Adrenal gland (tissue), 9 donors: ENCODE measurements at regions not wholly inside any gene's neighbourhood (a gene's known extent, or its start where the extent isn't known, plus 50 kb on each side); places are given as distances from the start of the nearest gene placed in this dataset.
A peak's percentile ranks its signal among the peaks of the same experiment; 100 is the strongest.
"Not testable (repeated sequence)": the region's sequence is repeated elsewhere in the genome, so short reads cannot be mapped to it uniquely, and the experiment has no call there.

Experiments
- DNase-seq, 7 donors: peaks; one replicate each; pipeline ENCODE4 v3.0.0-alpha.2; 2019 to 2020
- H3K27ac ChIP-seq, 5 donors: fragments of 200-600 bp; sonication (generic) in 4 of 5; 1 replicate in 3 of 5; 2 replicates in 2 of 5; pipeline versions ENCODE4 v1.5.1 to v1.8.0; 2016 to 2020; ENCODE audit warnings: mild to moderate bottlenecking in 1 of 5
- H3K27me3 ChIP-seq: fragments of 200-600 bp; 2 replicates; pipeline ENCODE4 v1.8.0; 2021
- H3K36me3 ChIP-seq, 2 donors: fragments of 200-600 bp; replicated peaks in 1 of 2; 1 replicate in 1 of 2; 2 replicates in 1 of 2; pipeline versions ENCODE4 v1.5.1 to v1.8.0; 2018 to 2022
- H3K4me1 ChIP-seq, 2 donors: fragments of 200-600 bp; replicated peaks in 1 of 2; 1 replicate in 1 of 2; 2 replicates in 1 of 2; pipeline versions ENCODE4 v1.5.1 to v1.8.0; 2018 to 2021
- H3K4me3 ChIP-seq, 4 donors: fragments of 200-600 bp; sonication (generic) in 3 of 4; one replicate each; pipeline ENCODE4 v1.5.1; 2016 to 2018
- H3K9me3 ChIP-seq, 3 donors: fragments of 200-600 bp; sonication (generic) in 1 of 3; replicated peaks in 1 of 3; 1 replicate in 2 of 3; 2 replicates in 1 of 3; pipeline versions ENCODE4 v1.5.1 to v1.8.0; 2016 to 2021
- whole genome bisulfite sequencing, 4 donors: extraction: QIAGEN DNeasy Blood & Tissue Kit in 2 of 4; methylation state at CpG; one replicate each; pipeline versions ENCODE4 v1.1.5 to v1.1.7; 2013 to 2017; 5-methylcytosine and 5-hydroxymethylcytosine counted together
- intact Hi-C, 2 donors: fragments of 100-400 bp; cut with DNase I; formaldehyde crosslinking; loops; one replicate each; pipeline versions ENCODE4 v1.14.1 to v1.15.0; 2022 to 2023
- donor health status: healthy with polysubstance abuse.
- donor health status: Bipolar disorder and iron deficiency.
- donor health status: DM: yes; HTN: yes; CAD: no.
- donor health status: DM: no; HTN: no; CAD: no.
- donor health status: DM: no; HTN: no; CAD: no.

- WGBS, 4 donors = 82 to 95% (median 86%) methylated on average over 1 to 2 of the region's 2 CpGs
- intact Hi-C loops, H3K36me3 ChIP-seq: not testable (repeated sequence)
Observed at GRCh38 chr17:15856745-15857144, 88.2 kb upstream of the ADORA2B start.

GRCh38 chr17:15858082-15858481 is 86.8 kb upstream of the ADORA2B start:
- DNase-seq, intact Hi-C loops, H3K27ac ChIP-seq, H3K9me3 ChIP-seq, H3K4me1 ChIP-seq, H3K36me3 ChIP-seq, H3K27me3 ChIP-seq, H3K4me3 ChIP-seq: not testable (repeated sequence)
- WGBS, 4 donors = 74 to 89% (median 86%) methylated on average over 3 of the region's 3 CpGs

More at GRCh38 chr17:15856745-15857144, 88.2 kb upstream of the ADORA2B start:
- not testable (repeated sequence) for H3K4me3 ChIP-seq, H3K4me1 ChIP-seq, H3K27me3 ChIP-seq, DNase-seq, H3K9me3 ChIP-seq, H3K27ac ChIP-seq

GRCh38 chr17:15860774-15861173 is 84.2 kb upstream of the ADORA2B start:
- H3K36me3 ChIP-seq, H3K27me3 ChIP-seq, H3K4me1 ChIP-seq, intact Hi-C loops, DNase-seq, H3K27ac ChIP-seq, H3K4me3 ChIP-seq, H3K9me3 ChIP-seq: not testable (repeated sequence)
- 82 to 88% (median 88%) methylated on average over 5 of the region's 5 CpGs for WGBS, 4 donors

GRCh38 chr17:15864061-15864460 is 80.9 kb upstream of the ADORA2B start:
- H3K27ac ChIP-seq, intact Hi-C loops, H3K9me3 ChIP-seq, H3K4me3 ChIP-seq, H3K27me3 ChIP-seq, H3K36me3 ChIP-seq, H3K4me1 ChIP-seq, DNase-seq: not testable (repeated sequence)
- 83 to 93% (median 88%) methylated on average over 3 to 4 of the region's 4 CpGs for WGBS, 4 donors

- H3K4me3 ChIP-seq, intact Hi-C loops, H3K9me3 ChIP-seq, H3K36me3 ChIP-seq, H3K27ac ChIP-seq, H3K27me3 ChIP-seq, H3K4me1 ChIP-seq: not testable (repeated sequence)
- peak in 6 of 7 donors; percentile 69 to 84 (median 76) for DNase-seq
- WGBS, 4 donors = 31 to 60% (median 40%) methylated on average over 1 to 4 of the region's 4 CpGs
Observed at GRCh38 chr17:15864472-15864871, 80.5 kb upstream of the ADORA2B start.

- H3K27ac ChIP-seq, H3K9me3 ChIP-seq, H3K36me3 ChIP-seq, H3K27me3 ChIP-seq, intact Hi-C loops, H3K4me1 ChIP-seq, H3K4me3 ChIP-seq, DNase-seq: not testable (repeated sequence)
- 89 to 100% (median 98%) methylated on average over 2 to 3 of the region's 3 CpGs for WGBS, 4 donors
Observed at GRCh38 chr17:15866015-15866414, 78.9 kb upstream of the ADORA2B start.

- H3K4me3 ChIP-seq, intact Hi-C loops, H3K36me3 ChIP-seq, H3K27ac ChIP-seq, H3K27me3 ChIP-seq, H3K9me3 ChIP-seq, DNase-seq, H3K4me1 ChIP-seq: not testable (repeated sequence)
- 94 to 100% (median 95%) methylated on average over 4 to 20 of the region's 31 CpGs; no CpG with 5 or more reads in 1 of the 4 donors for WGBS, 4 donors
Observed at GRCh38 chr17:15867331-15867730, 77.6 kb upstream of the ADORA2B start.

- DNase-seq, H3K27ac ChIP-seq, H3K27me3 ChIP-seq, intact Hi-C loops, H3K4me3 ChIP-seq, H3K9me3 ChIP-seq, H3K36me3 ChIP-seq, H3K4me1 ChIP-seq: not testable (repeated sequence)
- WGBS, 4 donors = no CpG with 5 or more reads among the region's 2 CpGs
Observed at GRCh38 chr17:15869868-15870267, 75.1 kb upstream of the ADORA2B start.

GRCh38 chr17:15872677-15873076 is 72.3 kb upstream of the ADORA2B start:
- intact Hi-C loops, H3K4me3 ChIP-seq, H3K27ac ChIP-seq, H3K4me1 ChIP-seq, H3K36me3 ChIP-seq, H3K27me3 ChIP-seq, DNase-seq, H3K9me3 ChIP-seq: not testable (repeated sequence)
- 80 to 85% (median 83%) methylated on average over 4 of the region's 4 CpGs for WGBS, 4 donors

- H3K36me3 ChIP-seq, intact Hi-C loops, H3K4me3 ChIP-seq, H3K27ac ChIP-seq, DNase-seq, H3K9me3 ChIP-seq, H3K27me3 ChIP-seq: not testable (repeated sequence)
- H3K4me1 ChIP-seq = peaks cover 5 to 14% of the 10 kb centered on the region in 2 donors
- 82 to 85% (median 83%) methylated on average over 7 of the region's 7 CpGs for WGBS, 4 donors
Observed at GRCh38 chr17:15877882-15878500, 66.9 kb upstream of the ADORA2B start.
